H9 (cell line): ENCODE measurements at regions not wholly inside any gene's neighbourhood (a gene's known extent, or its start where the extent isn't known, plus 50 kb on each side); places are given as distances from the start of the nearest gene placed in this dataset.

Experiments used
- DNase-seq: peaks from one replicate; pipeline ENCODE4 v3.0.0-alpha.2; 2017
- H2AFZ ChIP-seq: one replicate; pipeline ENCODE4 v1.6.1; 2013; ENCODE audit warnings: mild to moderate bottlenecking, low read length, control low read depth, moderate library complexity
- H2AK5ac ChIP-seq: 2 replicates; pipeline ENCODE4 v1.6.1; 2013; ENCODE audit warnings: low read length, control low read depth, mixed read lengths; ENCODE audit not compliant: insufficient read length
- H2BK120ac ChIP-seq: one replicate; pipeline ENCODE4 v1.6.1; 2013; ENCODE audit warnings: low read depth, mild to moderate bottlenecking, low read length, control low read depth, inconsistent platforms; ENCODE audit not compliant: poor library complexity, severe bottlenecking
- H2BK12ac ChIP-seq: 2 replicates; pipeline ENCODE4 v1.6.1; 2013; ENCODE audit warnings: low read length, control low read depth, mixed read lengths, low read depth; ENCODE audit not compliant: insufficient read length
- H2BK15ac ChIP-seq: 2 replicates; pipeline ENCODE4 v1.6.1; 2013; ENCODE audit warnings: low read depth, low read length, control low read depth
- H2BK20ac ChIP-seq: one replicate; pipeline ENCODE4 v1.6.1; 2013; ENCODE audit warnings: low read depth, mild to moderate bottlenecking, low read length, control low read depth, inconsistent platforms; ENCODE audit not compliant: poor library complexity, severe bottlenecking
- H2BK5ac ChIP-seq: 2 replicates; pipeline ENCODE4 v1.6.1; 2013; ENCODE audit warnings: low read length, control low read depth, mixed read lengths; ENCODE audit not compliant: insufficient read length
- H3K14ac ChIP-seq: 2 replicates; pipeline ENCODE4 v1.6.1; 2013; ENCODE audit warnings: low read length, control low read depth; ENCODE audit not compliant: insufficient read depth
- H3K18ac ChIP-seq: 2 replicates; pipeline ENCODE4 v1.6.1; 2013; ENCODE audit warnings: low read depth, mild to moderate bottlenecking, mixed read lengths, low read length, control low read depth; ENCODE audit not compliant: insufficient read length
- H3K23ac ChIP-seq: 2 replicates; pipeline ENCODE4 v1.6.1; 2013; ENCODE audit warnings: low read length, control low read depth, mixed read lengths, low read depth; ENCODE audit not compliant: insufficient read length
- H3K23me2 ChIP-seq: 2 replicates; pipeline ENCODE4 v1.6.1; 2013; ENCODE audit warnings: low read depth, mild to moderate bottlenecking, mixed read lengths, low read length, control low read depth; ENCODE audit not compliant: insufficient read length, poor library complexity, severe bottlenecking
- H3K27ac ChIP-seq: 2 replicates; pipeline ENCODE4 v1.5.1; 2013; ENCODE audit warnings: low read length, control low read depth, mixed read lengths, low read depth; ENCODE audit not compliant: insufficient read length
- H3K27me3 ChIP-seq: 2 replicates; pipeline ENCODE4 v1.6.1; 2013; ENCODE audit warnings: low read length, control low read depth, inconsistent platforms; ENCODE audit not compliant: insufficient read depth
- H3K4ac ChIP-seq: 2 replicates; pipeline ENCODE4 v1.6.1; 2013; ENCODE audit warnings: low read depth, mild to moderate bottlenecking, control low read depth, inconsistent platforms, low read length, moderate library complexity
- H3K4me1 ChIP-seq: 2 replicates; pipeline ENCODE4 v1.6.1; 2013; ENCODE audit warnings: low read length, control low read depth, inconsistent platforms; ENCODE audit not compliant: insufficient read depth
- H3K4me2 ChIP-seq: 2 replicates; pipeline ENCODE4 v1.6.1; 2013; ENCODE audit warnings: low read length, control low read depth, mixed read lengths; ENCODE audit not compliant: insufficient read length, insufficient read depth
- H3K56ac ChIP-seq: 2 replicates; pipeline ENCODE4 v1.6.1; 2013; ENCODE audit warnings: low read depth, mild to moderate bottlenecking, mixed read lengths, low read length, control low read depth; ENCODE audit not compliant: insufficient read length
- H3K79me1 ChIP-seq: 2 replicates; pipeline ENCODE4 v1.6.1; 2013; ENCODE audit warnings: low read depth, mild to moderate bottlenecking, moderate library complexity, low read length, control low read depth, inconsistent platforms; ENCODE audit not compliant: insufficient read depth, poor library complexity, severe bottlenecking
- H3K79me2 ChIP-seq: 2 replicates; pipeline ENCODE4 v1.6.1; 2013; ENCODE audit warnings: low read length, control low read depth, inconsistent platforms; ENCODE audit not compliant: insufficient read depth
- H3K9ac ChIP-seq: 2 replicates; pipeline ENCODE4 v1.6.1; 2013; ENCODE audit warnings: low read length, control low read depth, mixed read lengths; ENCODE audit not compliant: insufficient read length; ENCODE audit errors: extremely low read depth
- H3K9me3 ChIP-seq: one replicate; pipeline ENCODE4 v1.6.1; 2013; ENCODE audit warnings: low read depth, low read length, inconsistent platforms; ENCODE audit not compliant: control insufficient read depth
- H3T11ph ChIP-seq: one replicate; pipeline ENCODE4 v1.6.1; 2013; ENCODE audit warnings: mild to moderate bottlenecking, low read length, control low read depth, inconsistent platforms
- H4K20me1 ChIP-seq: one replicate; pipeline ENCODE4 v1.6.1; 2013; ENCODE audit not compliant: control insufficient read depth, insufficient read length, insufficient read depth
- H4K5ac ChIP-seq: 2 replicates; pipeline ENCODE4 v1.6.1; 2013; ENCODE audit warnings: low read depth, mild to moderate bottlenecking, mixed read lengths, low read length, control low read depth; ENCODE audit not compliant: insufficient read length
- H4K8ac ChIP-seq: replicated peaks from 2 replicates; pipeline ENCODE4 v1.6.1; 2013; ENCODE audit warnings: low read length, control low read depth, mixed read lengths, low read depth; ENCODE audit not compliant: insufficient read length
- H4K91ac ChIP-seq: 2 replicates; pipeline ENCODE4 v1.6.1; 2013; ENCODE audit warnings: low read depth, mild to moderate bottlenecking, moderate library complexity, mixed read lengths, low read length, control low read depth; ENCODE audit not compliant: insufficient read length
- H3K27ac Mint-ChIP-seq, 3 experiments: 2 replicates in 2 of 3; 3 replicates in 1 of 3; pipeline ENCODE4 v1.8.0; 2020 to 2021; ENCODE audit warnings: mixed read lengths in 3 of 3, mild to moderate bottlenecking in 1 of 3, moderate library complexity in 1 of 3
- H3K27me3 Mint-ChIP-seq: 2 replicates; pipeline ENCODE4 v1.8.0; 2021; ENCODE audit warnings: low read depth, mild to moderate bottlenecking, moderate library complexity, mixed read lengths
- H3K36me3 Mint-ChIP-seq, 3 experiments: 2 replicates in 2 of 3; 3 replicates in 1 of 3; pipeline ENCODE4 v1.8.0; 2020 to 2021; ENCODE audit warnings: low read depth in 3 of 3, mixed read lengths in 3 of 3; ENCODE audit not compliant: insufficient read depth in 1 of 3
- H3K4me1 Mint-ChIP-seq, 2 experiments: 2 replicates each; pipeline ENCODE4 v1.8.0; 2020; ENCODE audit warnings: mixed read lengths in 2 of 2
- H3K4me3 Mint-ChIP-seq, 2 experiments: 2 replicates in 1 of 2; 3 replicates in 1 of 2; pipeline ENCODE4 v1.8.0; 2020 to 2021; ENCODE audit warnings: mild to moderate bottlenecking in 2 of 2, mixed read lengths in 2 of 2, moderate library complexity in 1 of 2
- H3K9me3 Mint-ChIP-seq, 2 experiments: 2 replicates in 1 of 2; 3 replicates in 1 of 2; pipeline ENCODE4 v1.8.0; 2020; ENCODE audit warnings: mild to moderate bottlenecking in 2 of 2, mixed read lengths in 2 of 2, moderate library complexity in 1 of 2
- WGBS: extraction: QIAGEN DNeasy Blood & Tissue Kit; methylation state at CpG from one replicate; pipeline ENCODE4 v1.1.7; 2013; ENCODE audit warnings: missing lambda C conversion rate, low lambda C conversion rate, mixed read lengths; ENCODE audit not compliant: insufficient read length; ENCODE audit errors: extremely low coverage; 5-methylcytosine and 5-hydroxymethylcytosine counted together
- TF ChIP-seq, protein P1 (sequence below): fragments of 200-600 bp; sonication (generic); conservative IDR thresholded peaks from 3 replicates; pipeline ENCODE4 v1.8.0; 2021; ENCODE audit warnings: antibody characterized with exemption, mild to moderate bottlenecking

DNA sequence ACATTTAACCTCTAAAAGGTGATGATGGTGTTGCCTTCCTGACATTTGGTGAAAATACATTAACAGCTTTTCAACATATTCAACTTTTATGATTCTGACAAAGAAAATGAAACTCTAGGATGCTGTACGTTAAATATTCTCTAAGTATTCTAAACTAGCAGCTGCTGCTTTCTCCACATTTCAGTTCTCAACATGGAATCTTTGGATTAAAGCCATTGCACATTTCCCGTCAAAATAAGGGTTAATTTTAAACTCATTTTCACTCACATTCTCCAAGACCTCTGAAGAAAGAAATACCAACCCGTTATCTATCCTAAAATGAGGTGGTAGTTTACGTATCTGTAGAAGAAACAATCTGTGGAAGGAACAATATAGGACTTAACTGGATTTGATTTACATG, 655.7 kb upstream of the ARPP21 start:
- no peaks in the 10 kb centered on the region for H3K79me2 ChIP-seq
- no peak overlapping the region for H4K5ac ChIP-seq
- no peak overlapping the region for H4K91ac ChIP-seq
- no peaks in the 10 kb centered on the region; a peak in 1 of 7 replicates for H3K36me3 Mint-ChIP-seq
- no peaks in the 10 kb centered on the region for H3K27me3 Mint-ChIP-seq
- H2BK5ac ChIP-seq, result no peak overlapping the region
- no peaks in the 10 kb centered on the region for H3K27me3 ChIP-seq
- no peak overlapping the region for H2AFZ ChIP-seq
- no peaks in the 10 kb centered on the region for H3K9me3 ChIP-seq
- DNase-seq, result no peak
- H3K14ac ChIP-seq, result no peak overlapping the region
- no peaks in the 10 kb centered on the region; a peak in 3 of 5 replicates for H3K9me3 Mint-ChIP-seq
- WGBS, result no CpG with 5 or more reads among the region's 4 CpGs
- H3K23ac ChIP-seq, result no peak overlapping the region
- H2BK12ac ChIP-seq, result no peak overlapping the region
- no peak overlapping the region for H3K4me2 ChIP-seq
- no peaks in the 10 kb centered on the region for H3K4me1 Mint-ChIP-seq
- H3T11ph ChIP-seq, result no peak overlapping the region
- H3K18ac ChIP-seq, result no peak overlapping the region
- H2BK120ac ChIP-seq, result no peak overlapping the region
- H3K4me3 Mint-ChIP-seq, result no peak overlapping the region
- H2BK15ac ChIP-seq, result no peak overlapping the region
- TF ChIP-seq, protein P1, sequence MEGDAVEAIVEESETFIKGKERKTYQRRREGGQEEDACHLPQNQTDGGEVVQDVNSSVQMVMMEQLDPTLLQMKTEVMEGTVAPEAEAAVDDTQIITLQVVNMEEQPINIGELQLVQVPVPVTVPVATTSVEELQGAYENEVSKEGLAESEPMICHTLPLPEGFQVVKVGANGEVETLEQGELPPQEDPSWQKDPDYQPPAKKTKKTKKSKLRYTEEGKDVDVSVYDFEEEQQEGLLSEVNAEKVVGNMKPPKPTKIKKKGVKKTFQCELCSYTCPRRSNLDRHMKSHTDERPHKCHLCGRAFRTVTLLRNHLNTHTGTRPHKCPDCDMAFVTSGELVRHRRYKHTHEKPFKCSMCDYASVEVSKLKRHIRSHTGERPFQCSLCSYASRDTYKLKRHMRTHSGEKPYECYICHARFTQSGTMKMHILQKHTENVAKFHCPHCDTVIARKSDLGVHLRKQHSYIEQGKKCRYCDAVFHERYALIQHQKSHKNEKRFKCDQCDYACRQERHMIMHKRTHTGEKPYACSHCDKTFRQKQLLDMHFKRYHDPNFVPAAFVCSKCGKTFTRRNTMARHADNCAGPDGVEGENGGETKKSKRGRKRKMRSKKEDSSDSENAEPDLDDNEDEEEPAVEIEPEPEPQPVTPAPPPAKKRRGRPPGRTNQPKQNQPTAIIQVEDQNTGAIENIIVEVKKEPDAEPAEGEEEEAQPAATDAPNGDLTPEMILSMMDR, result no peak
- no peak overlapping the region for H3K4ac ChIP-seq
- no peak overlapping the region for H2BK20ac ChIP-seq
- no peak overlapping the region for H3K27ac ChIP-seq
- H3K9ac ChIP-seq, result no peak overlapping the region
- no peak overlapping the region for H4K8ac ChIP-seq
- H3K23me2 ChIP-seq, result no peaks in the 10 kb centered on the region
- no peak overlapping the region for H3K27ac Mint-ChIP-seq
- no peaks in the 10 kb centered on the region for H3K79me1 ChIP-seq
- no peaks in the 10 kb centered on the region for H4K20me1 ChIP-seq
- no peaks in the 10 kb centered on the region for H3K4me1 ChIP-seq
- H2AK5ac ChIP-seq, result no peak overlapping the region
- H3K56ac ChIP-seq, result no peak overlapping the region
